GM12872 (cell line): ENCODE measurements at regions not wholly inside any gene's neighbourhood (a gene's known extent, or its start where the extent isn't known, plus 50 kb on each side); places are given as distances from the start of the nearest gene placed in this dataset.

Source experiments
- CTCF ChIP-seq: IDR thresholded peaks from 3 replicates; pipeline ENCODE4 v1.5.1; 2011; ENCODE audit warnings: low read depth, mild to moderate bottlenecking, low read length, moderate library complexity; ENCODE audit not compliant: insufficient read depth

GRCh38 chr5:164540174-164540573 lies 1034.8 kb downstream of the MAT2B start:
- no peak for TF ChIP-seq CTCF

GRCh38 chr5:164545507-164545906 lies 1040.1 kb downstream of the MAT2B start:
- TF ChIP-seq CTCF: no peak

GRCh38 chr5:164553851-164554250 lies 1048.4 kb downstream of the MAT2B start:
- no peak for TF ChIP-seq CTCF

- TF ChIP-seq CTCF: no peak
Measured at GRCh38 chr5:164555809-164556208, 1050.4 kb downstream of the MAT2B start.

GRCh38 chr5:164560216-164560615 lies 1054.8 kb downstream of the MAT2B start:
- TF ChIP-seq CTCF: no peak

GRCh38 chr5:164561933-164562872 lies 1056.8 kb downstream of the MAT2B start:
- no peak for TF ChIP-seq CTCF

- no peak for TF ChIP-seq CTCF
Measured at GRCh38 chr5:164563370-164563769, 1058.0 kb downstream of the MAT2B start.
